NT2/D1 (cell line): ENCODE measurements at regions not wholly inside any gene's neighbourhood (a gene's known extent, or its start where the extent isn't known, plus 50 kb on each side); places are given as distances from the start of the nearest gene placed in this dataset.

Source experiments
- SUZ12 ChIP-seq: IDR thresholded peaks from 2 replicates; pipeline ENCODE4 v1.6.1; 2011; ENCODE audit not compliant: insufficient read length, insufficient read depth; ENCODE audit errors: extremely low read depth
- YY1 ChIP-seq: IDR thresholded peaks from 2 replicates; pipeline ENCODE4 v1.6.1; 2011; ENCODE audit not compliant: insufficient read length, insufficient read depth
- ZNF274 ChIP-seq: IDR thresholded peaks from 2 replicates; pipeline ENCODE4 v1.6.1; 2011; ENCODE audit warnings: mild to moderate bottlenecking, low read depth, low read length

DNA sequence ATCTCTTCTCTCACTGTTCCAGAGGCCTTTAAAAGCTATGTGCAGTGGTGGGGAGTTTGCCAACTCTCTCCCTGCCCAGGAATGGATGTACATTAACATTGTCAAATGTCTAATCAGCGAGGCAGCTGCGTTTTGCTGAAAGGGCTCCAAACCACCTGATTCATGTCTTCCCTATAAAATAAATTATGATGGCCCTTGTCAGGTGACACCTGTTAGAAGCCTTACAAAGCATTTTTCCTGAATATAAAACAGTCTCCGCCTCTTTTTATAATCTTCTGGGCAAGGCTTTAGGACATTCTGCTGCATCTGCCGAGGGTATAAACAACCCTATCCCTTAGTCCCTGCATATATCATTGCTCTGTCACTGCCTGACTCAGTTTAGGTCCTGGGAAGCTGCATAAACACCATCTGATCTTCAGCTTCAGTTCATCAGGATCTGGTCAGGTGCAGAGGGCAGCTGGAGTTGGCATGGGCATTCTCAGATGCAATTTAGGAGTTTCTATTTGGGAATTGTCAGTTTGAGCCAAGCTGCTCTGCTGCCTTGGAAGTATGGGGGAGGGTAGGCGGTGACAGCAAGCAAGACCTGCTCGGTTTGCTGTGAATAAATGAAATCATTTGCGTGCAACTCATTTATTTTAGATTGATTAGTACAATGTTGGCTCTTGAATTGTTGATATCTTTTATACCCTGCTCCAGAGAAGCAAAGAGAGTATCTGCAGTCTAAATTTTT is 103.5 kb downstream of the ACER2 start:
- TF ChIP-seq YY1 (no peak), ZNF274 (no peak), SUZ12 (no peak)
